ENCODE measurements at regions not wholly inside any gene's neighbourhood (a gene's known extent, or its start where the extent isn't known, plus 50 kb on each side); places are given as distances from the start of the nearest gene placed in this dataset.
"Not testable (repeated sequence)": the region's sequence is repeated elsewhere in the genome, so short reads cannot be mapped to it uniquely, and the experiment has no call there.

GRCh38 chr4:66577922-66578321 lies 907.6 kb upstream of the EPHA5 start:
- no peak for DNase-seq

GRCh38 chr4:66575008-66575696 lies 904.9 kb upstream of the EPHA5 start:
- no peak for DNase-seq

GRCh38 chr4:66574145-66574978 lies 904.1 kb upstream of the EPHA5 start:
- DNase-seq: no peak

DNA sequence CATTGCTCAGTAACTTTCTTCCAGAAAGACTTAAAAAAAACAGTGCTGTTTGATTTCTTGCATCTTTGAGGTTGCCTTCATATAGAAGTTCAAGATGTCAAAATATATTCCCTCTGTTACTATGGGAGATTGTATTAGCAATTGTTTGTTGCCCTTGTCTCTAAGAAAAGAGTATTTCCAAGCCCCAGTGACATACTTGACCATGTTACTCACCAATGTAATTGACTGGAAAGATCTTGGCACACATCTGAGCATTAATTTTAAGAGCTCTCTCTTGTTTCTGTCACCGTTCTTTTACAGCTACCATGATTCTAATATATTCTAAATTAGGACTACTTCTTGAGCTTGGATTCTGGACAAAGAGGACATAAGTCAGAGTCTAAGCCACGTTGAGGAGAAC lies 902.7 kb upstream of the EPHA5 start:
- no peak for DNase-seq

GRCh38 chr4:66571145-66571695 lies 900.9 kb upstream of the EPHA5 start:
- DNase-seq: no peak

DNA sequence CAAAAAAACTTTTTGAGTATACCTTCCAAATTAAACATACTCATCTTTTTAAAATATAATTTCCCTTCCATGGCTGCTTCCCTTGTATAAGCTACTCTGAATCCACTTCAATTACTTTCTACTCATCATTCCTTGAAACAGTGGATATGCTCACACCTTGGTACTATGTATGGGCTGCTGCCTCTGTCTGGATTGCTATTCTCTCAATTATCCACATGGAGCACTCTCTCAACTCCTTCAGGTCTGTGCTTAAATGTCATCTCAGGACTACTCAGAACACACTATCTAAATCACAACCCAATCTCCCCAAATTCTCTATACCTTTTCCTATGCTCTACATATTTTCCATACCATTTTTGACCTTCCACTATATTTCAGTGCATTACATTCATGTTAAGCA lies 898.9 kb upstream of the EPHA5 start:
- DNase-seq: no peak

DNA sequence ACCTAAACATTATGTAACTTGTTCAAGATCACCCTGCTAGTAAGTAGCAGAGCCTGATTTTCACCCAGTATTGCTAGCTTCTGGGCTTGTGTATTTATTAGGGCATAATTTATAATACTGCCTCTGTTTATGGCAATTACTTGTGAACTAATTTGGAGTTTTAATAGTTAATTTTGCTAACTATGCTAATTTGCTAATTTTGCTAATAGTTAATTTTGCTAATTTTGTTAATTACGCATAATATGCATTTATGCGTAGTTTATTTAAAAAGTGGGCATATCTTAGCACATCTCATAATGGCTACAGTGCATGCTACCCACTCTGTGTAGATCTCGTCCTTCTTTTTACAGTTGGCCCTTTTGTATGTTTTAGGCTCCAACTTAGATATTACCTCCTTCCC lies 898.1 kb upstream of the EPHA5 start:
- no peak for DNase-seq

DNA sequence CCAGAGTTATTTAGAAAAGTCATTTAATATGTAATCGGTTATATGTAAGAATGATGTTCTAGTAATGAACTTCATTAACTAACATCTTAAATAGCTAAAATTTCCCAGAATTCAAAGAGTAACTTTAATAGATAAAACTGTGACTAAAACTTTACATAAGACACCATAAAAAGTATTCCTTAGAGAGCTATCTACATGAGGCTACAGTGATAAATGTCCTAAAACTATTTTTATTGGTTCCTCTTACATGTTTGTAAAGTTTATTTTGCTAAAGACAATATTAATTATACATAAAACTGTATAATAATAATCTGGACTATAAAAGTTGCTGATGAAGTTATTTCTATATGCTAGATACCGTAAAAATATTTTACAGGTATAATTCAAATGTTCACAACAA lies 897.7 kb upstream of the EPHA5 start:
- DNase-seq: no peak

GRCh38 chr4:66567551-66567950 lies 897.3 kb upstream of the EPHA5 start:
- no peak for DNase-seq

- DNase-seq: no peak
Measured at GRCh38 chr4:66565801-66566200, 895.5 kb upstream of the EPHA5 start.

DNA sequence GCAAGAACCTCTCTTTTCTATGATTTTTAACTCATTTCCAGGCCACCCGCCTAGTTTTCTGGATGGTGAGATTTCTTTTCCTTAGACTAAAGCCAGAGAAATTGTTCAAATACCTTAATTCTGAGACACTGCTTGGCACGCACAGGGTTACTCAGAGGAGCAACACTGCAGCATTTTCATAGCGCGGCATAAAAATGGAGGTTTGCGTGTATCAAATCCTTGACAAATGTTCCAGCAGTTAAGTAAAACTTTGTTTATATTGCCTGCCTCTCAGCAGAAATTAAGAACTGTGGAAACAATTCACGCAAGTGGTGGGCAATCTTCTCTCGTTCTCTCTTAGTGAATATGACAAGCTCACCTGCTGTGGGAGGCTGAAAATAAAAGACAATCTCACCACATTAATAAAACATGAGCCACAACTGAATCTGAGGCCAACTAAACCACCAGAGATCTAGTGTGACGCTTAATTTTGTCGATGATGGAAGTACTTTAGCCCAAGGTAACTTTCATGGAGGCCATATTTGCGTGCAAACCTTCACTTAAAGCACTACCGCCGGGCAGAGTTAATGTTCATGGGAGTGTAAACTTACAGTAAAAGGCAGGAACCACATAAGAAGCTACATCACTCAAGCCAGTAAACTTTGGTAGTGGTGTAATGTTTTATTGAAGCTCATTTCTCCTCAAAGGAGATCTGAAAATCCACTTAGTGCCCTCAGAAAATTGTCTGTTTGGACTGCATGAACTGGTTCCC lies 894.8 kb upstream of the EPHA5 start:
- DNase-seq: no peak

DNA sequence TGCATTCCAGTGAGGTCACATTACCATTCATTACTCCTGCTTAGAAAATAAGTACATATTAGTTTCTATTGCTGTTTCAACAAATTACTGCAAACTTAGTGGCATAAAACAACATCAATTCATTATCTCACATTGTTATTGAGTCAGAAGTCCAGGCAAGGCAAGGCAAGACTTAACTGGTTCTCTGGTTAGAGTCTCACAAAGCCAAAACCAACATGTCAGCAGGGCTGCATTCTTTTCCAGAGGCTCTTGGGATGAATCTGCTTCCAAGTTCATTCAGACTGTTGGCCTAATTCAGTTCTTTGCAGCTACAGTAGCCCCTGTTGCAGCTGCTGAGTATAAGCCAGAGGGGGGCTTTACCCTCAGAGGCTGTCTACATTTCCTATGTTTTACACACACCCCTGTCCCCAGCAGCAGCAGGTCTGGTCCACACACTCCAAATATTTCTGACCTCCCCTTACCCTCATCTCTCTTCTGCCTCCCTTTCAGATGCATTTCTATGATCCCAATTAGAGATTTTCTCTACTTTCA lies 892.1 kb upstream of the EPHA5 start:
- no peak for DNase-seq

DNA sequence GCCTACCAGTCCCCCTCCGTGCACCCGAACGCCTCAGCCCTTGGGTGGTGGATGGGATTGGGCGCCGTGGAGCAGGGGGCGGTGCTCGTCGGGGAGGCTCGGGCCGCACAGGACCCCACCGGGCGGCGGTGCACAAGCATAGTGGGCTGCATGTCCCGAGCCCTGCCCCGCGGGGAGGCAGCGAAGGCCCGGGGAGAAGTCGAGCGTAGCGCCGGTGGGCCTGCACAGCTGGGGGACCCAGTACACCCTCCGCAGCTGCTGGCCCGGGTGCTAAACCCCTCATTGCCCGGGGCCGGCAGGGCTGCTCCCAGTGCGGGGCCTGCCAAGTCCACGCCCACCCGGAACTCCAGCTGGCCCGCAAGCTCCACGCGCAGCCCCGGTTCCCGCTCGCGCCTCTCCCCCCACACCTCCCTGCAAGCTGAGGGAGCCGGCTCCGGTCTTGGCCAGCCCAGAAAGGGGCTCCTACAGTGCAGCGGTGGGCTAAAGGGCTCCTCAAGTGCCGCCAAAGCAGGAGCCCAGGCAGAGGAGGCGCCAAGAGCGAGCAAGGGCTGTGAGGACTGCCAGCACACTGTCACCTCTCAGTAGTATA lies 891.3 kb upstream of the EPHA5 start:
- DNase-seq: not testable (repeated sequence)

GRCh38 chr4:66558651-66559050 lies 888.4 kb upstream of the EPHA5 start:
- DNase-seq: no peak

DNA sequence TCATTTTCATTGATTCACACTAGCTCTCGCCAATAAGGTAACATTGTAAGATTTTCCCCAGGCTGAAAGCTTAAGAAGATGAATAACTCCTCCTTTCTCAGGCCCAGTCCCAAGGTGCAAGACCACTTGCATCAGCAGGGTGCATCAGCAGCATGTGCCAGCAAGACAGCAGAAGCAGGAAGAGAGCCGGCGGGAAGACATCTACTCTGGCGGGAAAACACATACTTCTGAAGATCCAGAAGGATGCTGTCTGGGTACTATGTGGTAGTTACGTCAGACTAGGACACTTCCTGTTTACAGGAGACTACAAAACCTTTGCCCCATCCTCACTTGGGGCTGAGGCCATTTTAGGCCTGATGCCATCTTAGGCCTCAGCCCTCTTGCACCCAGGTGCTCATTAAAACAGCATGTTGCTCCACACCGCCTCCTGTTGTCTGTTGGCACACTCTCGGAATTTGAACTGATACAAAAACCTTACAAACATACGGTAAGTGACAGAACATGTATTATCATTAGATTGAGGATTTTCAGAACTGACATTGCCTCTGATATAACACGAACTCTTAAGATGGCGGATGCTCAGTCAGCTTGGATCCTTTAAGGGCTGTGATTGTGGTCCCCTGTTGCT lies 886.5 kb upstream of the EPHA5 start:
- no peak for DNase-seq

GRCh38 chr4:66555301-66555700 lies 885.0 kb upstream of the EPHA5 start:
- no peak for DNase-seq

- DNase-seq: no peak
Measured at GRCh38 chr4:66554826-66555225, 884.5 kb upstream of the EPHA5 start.

- not testable (repeated sequence) for DNase-seq
Measured at GRCh38 chr4:66545301-66545700, 875.0 kb upstream of the EPHA5 start.

DNA sequence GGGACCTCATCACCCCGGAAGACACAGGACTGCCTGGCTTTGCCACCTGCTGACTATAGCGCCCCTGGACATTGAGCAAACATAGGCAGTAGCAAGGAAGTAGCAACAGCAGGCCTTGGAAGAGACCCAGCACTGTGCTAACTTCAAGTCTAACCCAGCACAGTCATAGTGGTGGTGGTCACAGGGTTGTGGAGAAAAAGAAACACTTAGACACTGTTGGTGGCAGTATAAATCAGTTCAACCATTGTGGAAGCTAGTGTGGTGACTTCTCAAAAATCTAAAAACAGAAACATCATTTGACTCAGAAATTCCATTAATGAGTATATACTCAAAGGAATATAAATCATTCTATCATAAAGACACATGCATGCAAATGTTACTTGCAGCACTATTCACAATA lies 874.0 kb upstream of the EPHA5 start:
- DNase-seq: no peak

- no peak for DNase-seq
Measured at GRCh38 chr4:66539745-66540144, 869.5 kb upstream of the EPHA5 start.

- DNase-seq: no peak
Measured at GRCh38 chr4:66524781-66525180, 854.5 kb upstream of the EPHA5 start.

GRCh38 chr4:66522244-66522643 lies 852.0 kb upstream of the EPHA5 start:
- DNase-seq: no peak

Data from activated CD4-positive, alpha-beta T cell treated with anti-CD3 and anti-CD28 coated beads for 48 hours (primary cell).